Naive thymus-derived CD4-positive, alpha-beta T cell (primary cell): ENCODE measurements at regions not wholly inside any gene's neighbourhood (a gene's known extent, or its start where the extent isn't known, plus 50 kb on each side); places are given as distances from the start of the nearest gene placed in this dataset.

Source experiments
- ATAC-seq: fragments of 150-1000 bp; cut with Tn5 transposase; 2 replicates; pipeline ENCODE4 v1.10.0; 2021; ENCODE audit warnings: mild to moderate bottlenecking, moderate library complexity
- CTCF ChIA-PET: fragments of 350-600 bp; sonication (Branson Sonifier 250); formaldehyde crosslinking; loops from one replicate; lab custom pipeline; 2021; ENCODE audit warnings: antibody characterized with exemption; lab: Charles Lee
- POLR2A ChIA-PET: fragments of 350-600 bp; sonication (Branson Sonifier 250); formaldehyde crosslinking; loops from one replicate; lab custom pipeline; 2021; ENCODE audit warnings: antibody characterized with exemption, inconsistent platforms; lab: Charles Lee
- DNase-seq, 9 donors: peaks; one replicate each; pipeline versions ENCODE4 v3.0.0 to v3.0.0-alpha.2; 2020 to 2022; ENCODE audit warnings: mixed read lengths in 1 of 9
- H3K27ac ChIP-seq: one replicate; pipeline ENCODE4 v1.7.0; 2013; ENCODE audit warnings: mild to moderate bottlenecking, low read depth, low read length, moderate library complexity
- H3K27me3 ChIP-seq, 2 donors: one replicate each; pipeline ENCODE4 v1.7.0; 2013; ENCODE audit warnings: low read length in 2 of 2, mild to moderate bottlenecking in 2 of 2, moderate library complexity in 2 of 2; ENCODE audit not compliant: control insufficient read depth in 2 of 2, insufficient read depth in 2 of 2
- H3K36me3 ChIP-seq, 3 experiments: 1 replicate in 2 of 3; 2 replicates in 1 of 3; pipeline ENCODE4 v1.7.0; 2013; ENCODE audit warnings: low read length in 3 of 3, mild to moderate bottlenecking in 3 of 3, moderate library complexity in 1 of 3; ENCODE audit not compliant: insufficient read depth in 3 of 3, control insufficient read depth in 2 of 3
- H3K4me1 ChIP-seq, 2 donors: one replicate each; pipeline ENCODE4 v1.7.0; 2013; ENCODE audit warnings: low read length in 2 of 2, mild to moderate bottlenecking in 2 of 2, moderate library complexity in 1 of 2; ENCODE audit not compliant: control insufficient read depth in 2 of 2, insufficient read depth in 2 of 2
- H3K4me3 ChIP-seq: 2 replicates; pipeline ENCODE4 v1.7.0; 2013; ENCODE audit warnings: mild to moderate bottlenecking, low read length
- H3K9me3 ChIP-seq, 3 experiments: 1 replicate in 2 of 3; 2 replicates in 1 of 3; pipeline ENCODE4 v1.7.0; 2013; ENCODE audit warnings: low read length in 3 of 3; ENCODE audit not compliant: control insufficient read depth in 2 of 3
- H3K27ac Mint-ChIP-seq, 9 donors: one replicate each; pipeline ENCODE4 v1.8.0; 2020 to 2022; ENCODE audit warnings: mixed read lengths in 9 of 9, mild to moderate bottlenecking in 8 of 9, moderate library complexity in 5 of 9, inconsistent platforms in 2 of 9
- H3K27me3 Mint-ChIP-seq, 5 donors: one replicate each; pipeline ENCODE4 v1.8.0; 2021 to 2022; ENCODE audit warnings: mixed read lengths in 5 of 5, mild to moderate bottlenecking in 1 of 5
- H3K36me3 Mint-ChIP-seq, 5 donors: one replicate each; pipeline ENCODE4 v1.8.0; 2020 to 2022; ENCODE audit warnings: mixed read lengths in 5 of 5, mild to moderate bottlenecking in 3 of 5, inconsistent platforms in 1 of 5
- H3K4me1 Mint-ChIP-seq, 7 donors: one replicate each; pipeline ENCODE4 v1.8.0; 2020 to 2022; ENCODE audit warnings: mixed read lengths in 7 of 7, mild to moderate bottlenecking in 3 of 7, inconsistent platforms in 1 of 7
- H3K4me3 Mint-ChIP-seq, 10 donors: one replicate each; pipeline ENCODE4 v1.8.0; 2020 to 2022; ENCODE audit warnings: mild to moderate bottlenecking in 10 of 10, mixed read lengths in 10 of 10, moderate library complexity in 6 of 10, inconsistent platforms in 2 of 10
- H3K9me3 Mint-ChIP-seq, 11 donors: one replicate each; pipeline ENCODE4 v1.8.0; 2020 to 2022; ENCODE audit warnings: mixed read lengths in 11 of 11, mild to moderate bottlenecking in 4 of 11, inconsistent platforms in 1 of 11, moderate library complexity in 1 of 11
- intact Hi-C, 2 donors: fragments of 100-400 bp; cut with micrococcal nuclease; formaldehyde crosslinking; loops; one replicate each; pipeline ENCODE4 v1.15.1; 2023

DNA sequence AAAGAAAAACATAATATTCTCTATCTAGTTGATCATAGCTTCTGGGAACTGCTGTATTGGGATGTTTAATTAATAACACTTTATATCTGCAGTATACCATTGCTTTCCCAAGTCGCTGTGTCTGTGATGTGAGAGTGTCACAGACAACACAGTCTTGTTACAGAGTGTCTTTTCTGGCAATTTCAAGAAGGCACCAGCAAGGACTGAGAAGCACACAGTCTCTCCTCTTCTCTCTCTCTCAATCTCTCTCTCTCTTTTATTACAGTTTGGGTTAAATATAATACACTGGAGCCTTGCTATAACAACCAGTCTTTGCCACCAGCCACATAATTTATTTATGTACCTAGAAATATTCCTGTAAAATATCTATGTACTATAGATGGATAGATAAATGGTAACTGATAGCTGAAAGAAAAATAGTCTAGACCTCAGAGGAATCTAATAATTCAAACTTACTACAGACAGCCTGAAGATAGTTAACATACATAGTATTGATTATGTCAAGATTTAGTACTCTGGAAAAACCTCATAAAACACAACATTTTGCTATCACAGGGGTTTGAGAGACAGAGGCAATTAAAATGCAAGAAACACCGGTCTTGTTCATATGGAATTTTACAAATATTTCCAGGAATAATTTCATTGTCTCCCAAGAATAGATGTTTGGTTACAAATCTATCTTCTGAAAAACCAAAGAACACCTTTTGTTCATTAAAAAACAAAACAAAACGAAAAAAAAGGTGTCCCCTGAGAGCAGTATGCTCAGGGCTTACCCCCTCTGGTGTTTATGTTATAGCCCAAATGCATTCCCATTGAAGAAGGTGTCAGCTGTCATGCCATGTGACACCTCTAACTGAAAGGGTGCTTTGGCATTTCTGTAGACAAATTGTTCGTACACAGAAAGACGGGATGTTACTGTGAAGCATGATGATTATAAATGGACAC is 507.8 kb downstream of the TBC1D4 start:
- POLR2A ChIA-PET = no interaction called here

DNA sequence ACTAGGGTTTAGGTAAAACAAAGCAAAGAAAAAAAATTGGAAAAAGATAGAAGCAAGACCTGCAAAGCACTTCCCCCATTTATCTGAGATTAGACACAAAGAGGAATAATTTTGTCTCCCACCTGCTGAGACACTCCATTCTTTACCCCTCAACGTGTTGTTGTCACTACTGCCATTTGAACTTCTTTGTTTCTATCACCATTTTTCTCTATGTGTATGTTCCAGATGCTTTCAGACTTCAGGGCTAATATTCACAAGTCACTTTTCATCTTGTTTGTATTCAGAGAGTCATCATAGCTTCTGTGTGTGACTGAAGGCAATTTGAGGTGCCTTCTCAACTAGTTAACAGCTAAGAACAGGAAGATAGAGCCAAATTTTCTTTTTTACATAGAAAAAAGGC is 512.5 kb downstream of the TBC1D4 start:
- DNase-seq (no peak), ATAC-seq (no peak)
- Mint-ChIP-seq H3K27me3 (peaks cover 0 to 37% (median 3%) of the 10 kb centered on the region in 5 donors), H3K9me3 (peaks cover 0 to 4% (median 0%) of the 10 kb centered on the region in 11 donors), H3K4me1 (no peaks in the 10 kb centered on the region), H3K36me3 (no peaks in the 10 kb centered on the region), H3K4me3 (no peak overlapping the region), H3K27ac (no peak overlapping the region)
- Histone ChIP-seq H3K36me3 (no peaks in the 10 kb centered on the region), H3K4me1 (no peaks in the 10 kb centered on the region), H3K9me3 (no peaks in the 10 kb centered on the region), H3K4me3 (no peak overlapping the region), H3K27ac (no peak overlapping the region), H3K27me3 (no peaks in the 10 kb centered on the region)
- intact Hi-C loops = no loop called here
- ChIA-PET POLR2A (no interaction called here), CTCF (no interaction called here)

More for the DNA sequence above, 507.8 kb downstream of the TBC1D4 start:
- H3K9me3 Mint-ChIP-seq = peaks cover 0 to 2% (median 0%) of the 10 kb centered on the region in 11 donors
- no peak overlapping the region for H3K4me3 Mint-ChIP-seq
- intact Hi-C loops = no loop called here
- no peaks in the 10 kb centered on the region for H3K4me1 ChIP-seq
- no peaks in the 10 kb centered on the region for H3K36me3 Mint-ChIP-seq
- no peaks in the 10 kb centered on the region for H3K9me3 ChIP-seq
- H3K4me3 ChIP-seq = no peak overlapping the region
- no peak overlapping the region for H3K27ac ChIP-seq
- H3K27me3 ChIP-seq = no peaks in the 10 kb centered on the region
- no peaks in the 10 kb centered on the region for H3K4me1 Mint-ChIP-seq
- CTCF ChIA-PET = interaction anchor here (0.7 kb wide), 1 partner anchor 53 kb away, joined by 3 read pairs; no protein-coding TSS in a partner anchor
- no peak for DNase-seq
- peaks cover 3 to 42% (median 31%) of the 10 kb centered on the region in 5 donors for H3K27me3 Mint-ChIP-seq
- H3K27ac Mint-ChIP-seq = no peak overlapping the region
- no peak for ATAC-seq
- no peaks in the 10 kb centered on the region for H3K36me3 ChIP-seq

DNA sequence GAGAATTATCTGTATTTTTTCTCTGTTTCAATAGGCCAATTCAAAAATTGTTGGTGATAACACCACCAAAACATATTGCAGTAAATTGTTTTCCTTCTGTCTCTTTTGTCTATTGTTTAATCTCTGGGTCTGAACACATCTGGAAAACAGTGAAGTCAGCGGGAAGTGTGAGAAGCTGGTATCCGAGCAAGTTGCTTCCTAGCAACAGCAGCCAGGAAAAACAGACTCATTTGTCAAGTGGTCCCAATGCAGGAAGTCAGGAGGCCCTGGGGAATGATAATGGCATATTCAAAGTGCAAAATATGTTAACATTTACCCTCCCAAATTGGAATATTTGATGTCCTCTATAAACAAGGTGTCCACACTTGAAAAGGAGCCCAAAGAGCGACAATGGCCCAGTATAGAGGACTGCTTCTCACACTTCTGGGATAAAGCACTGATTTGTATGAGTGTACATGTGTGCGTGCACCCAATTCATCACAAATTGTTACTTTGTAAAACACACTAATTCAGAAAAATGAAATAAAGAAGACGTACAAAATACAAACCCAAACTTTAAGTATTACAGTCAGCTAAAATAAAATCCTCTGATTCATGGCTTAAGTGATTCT is 515.0 kb downstream of the TBC1D4 start:
- ChIA-PET CTCF (no interaction called here), POLR2A (no interaction called here)
- no peaks in the 10 kb centered on the region for H3K27me3 ChIP-seq
- H3K9me3 ChIP-seq = no peaks in the 10 kb centered on the region
- intact Hi-C loops = no loop called here
- Mint-ChIP-seq H3K27me3 (peaks cover 3 to 34% (median 6%) of the 10 kb centered on the region in 5 donors), H3K9me3 (peaks cover 0 to 10% (median 4%) of the 10 kb centered on the region in 11 donors), H3K27ac (no peak overlapping the region), H3K4me3 (no peak overlapping the region), H3K36me3 (no peaks in the 10 kb centered on the region), H3K4me1 (no peaks in the 10 kb centered on the region)
- H3K4me1 ChIP-seq = no peaks in the 10 kb centered on the region
- no peak overlapping the region for H3K27ac ChIP-seq
- no peak overlapping the region for H3K4me3 ChIP-seq
- DNase-seq = no peak
- H3K36me3 ChIP-seq = no peaks in the 10 kb centered on the region
- no peak for ATAC-seq

DNA sequence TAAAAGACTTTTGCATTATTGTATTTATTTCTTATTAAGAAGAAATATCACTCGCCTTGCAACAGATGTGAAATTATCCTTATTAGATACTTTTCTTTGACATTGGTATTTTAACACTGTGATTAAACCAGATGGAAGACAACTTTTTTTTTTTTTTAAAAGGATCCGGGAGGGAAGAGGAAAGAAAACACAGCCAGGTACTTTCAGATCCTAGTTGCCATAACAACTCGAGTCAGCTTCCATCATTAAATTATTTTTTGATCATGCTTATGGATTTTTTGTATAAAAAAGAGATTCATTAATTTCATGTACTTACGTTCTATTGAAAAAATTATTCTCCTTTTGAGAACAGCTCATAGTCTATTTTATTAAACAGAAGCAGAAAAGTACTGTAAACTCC is 515.7 kb downstream of the TBC1D4 start:
- H3K27ac Mint-ChIP-seq = no peak overlapping the region
- H3K4me3 ChIP-seq = no peak overlapping the region
- H3K27me3 Mint-ChIP-seq = peaks cover 3 to 40% (median 11%) of the 10 kb centered on the region in 5 donors
- no peaks in the 10 kb centered on the region for H3K9me3 ChIP-seq
- H3K36me3 Mint-ChIP-seq = no peaks in the 10 kb centered on the region
- no peak for ATAC-seq
- H3K4me3 Mint-ChIP-seq = no peak overlapping the region
- no peaks in the 10 kb centered on the region for H3K4me1 ChIP-seq
- H3K36me3 ChIP-seq = no peaks in the 10 kb centered on the region
- DNase-seq = no peak
- no peak overlapping the region for H3K27ac ChIP-seq
- POLR2A ChIA-PET = no interaction called here
- H3K4me1 Mint-ChIP-seq = no peaks in the 10 kb centered on the region
- H3K27me3 ChIP-seq = no peaks in the 10 kb centered on the region
- peaks cover 0 to 11% (median 5%) of the 10 kb centered on the region in 11 donors for H3K9me3 Mint-ChIP-seq
- intact Hi-C loops = no loop called here
- CTCF ChIA-PET = no interaction called here

DNA sequence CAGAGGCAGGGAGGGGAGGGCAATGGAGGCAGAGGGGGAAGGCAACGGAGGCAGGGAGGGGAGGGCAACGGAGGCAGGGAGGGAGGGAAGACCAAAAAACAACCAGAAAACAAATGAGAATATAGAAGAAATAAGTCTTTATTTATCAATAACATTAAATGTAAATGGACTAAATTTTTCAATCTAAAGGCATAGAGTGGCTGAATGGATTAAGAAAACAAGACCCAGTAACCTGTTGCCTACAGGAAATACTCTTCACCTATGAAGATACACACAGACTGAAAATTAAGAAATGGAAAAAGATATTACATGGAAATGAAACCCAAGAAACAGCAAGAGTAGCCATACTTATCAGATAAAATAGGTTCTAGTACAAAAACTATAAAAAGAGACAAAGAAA is 536.3 kb downstream of the TBC1D4 start:
- no peak overlapping the region for H3K4me3 ChIP-seq
- Mint-ChIP-seq H3K36me3 (peaks cover 0 to 10% (median 4%) of the 10 kb centered on the region in 5 donors), H3K27ac (no peak overlapping the region), H3K4me3 (no peak overlapping the region), H3K4me1 (no peaks in the 10 kb centered on the region), H3K27me3 (peaks cover 0 to 21% (median 3%) of the 10 kb centered on the region in 5 donors), H3K9me3 (peaks cover 0 to 54% (median 26%) of the 10 kb centered on the region in 11 donors)
- no peaks in the 10 kb centered on the region for H3K27me3 ChIP-seq
- no peak overlapping the region for H3K27ac ChIP-seq
- no peak for DNase-seq
- no peaks in the 10 kb centered on the region for H3K9me3 ChIP-seq
- H3K4me1 ChIP-seq = no peaks in the 10 kb centered on the region
- CTCF ChIA-PET = no interaction called here
- POLR2A ChIA-PET = no interaction called here
- ATAC-seq = no peak
- intact Hi-C loops = no loop called here
- H3K36me3 ChIP-seq = no peaks in the 10 kb centered on the region

DNA sequence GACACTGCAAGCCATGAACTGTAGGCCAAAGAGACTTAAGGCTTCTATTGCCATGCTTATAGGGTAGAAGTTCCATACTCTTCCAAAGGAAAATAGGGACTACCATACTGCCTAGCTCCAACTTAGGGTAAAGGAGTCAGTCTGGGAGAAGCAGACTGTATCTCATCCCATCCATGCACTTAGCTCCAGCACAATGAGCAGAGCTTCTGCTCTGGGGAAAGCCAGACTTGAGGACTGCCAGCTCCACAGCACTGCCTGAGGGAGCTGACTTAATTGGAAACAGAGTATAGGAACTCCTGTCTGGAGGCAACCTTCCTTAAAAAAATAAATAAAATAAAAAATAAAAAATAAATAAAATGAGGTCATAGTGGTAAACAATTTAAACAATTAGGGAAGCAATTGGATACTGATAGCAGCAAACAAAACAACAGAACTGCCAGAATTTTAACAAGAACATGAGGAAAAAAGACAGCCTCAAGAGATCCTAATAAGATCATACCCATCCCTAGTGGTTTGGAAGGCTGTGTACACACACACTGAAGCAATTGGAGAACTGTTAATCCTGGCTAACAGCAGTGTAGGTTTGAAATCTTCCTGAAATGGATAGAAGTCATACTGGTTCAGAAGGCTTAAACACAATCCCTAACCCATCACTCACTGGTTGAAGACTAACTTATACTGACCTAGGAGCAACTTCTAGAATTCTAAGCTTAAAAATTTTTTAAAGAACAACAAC is 550.1 kb downstream of the TBC1D4 start:
- no peak overlapping the region for H3K4me3 Mint-ChIP-seq
- no peaks in the 10 kb centered on the region for H3K36me3 Mint-ChIP-seq
- ChIA-PET POLR2A (no interaction called here), CTCF (interaction anchor here (0.6 kb wide), 1 partner anchor 1614 kb away, joined by 3 read pairs; no protein-coding TSS in a partner anchor)
- DNase-seq = no peak
- peaks cover 0 to 19% (median 10%) of the 10 kb centered on the region in 5 donors for H3K27me3 Mint-ChIP-seq
- H3K4me3 ChIP-seq = no peak overlapping the region
- intact Hi-C loops = no loop called here
- H3K9me3 Mint-ChIP-seq = peaks cover 0 to 8% (median 4%) of the 10 kb centered on the region in 11 donors
- no peak for ATAC-seq
- H3K27ac Mint-ChIP-seq = no peak overlapping the region
- H3K27me3 ChIP-seq = no peaks in the 10 kb centered on the region
- no peaks in the 10 kb centered on the region for H3K36me3 ChIP-seq
- H3K9me3 ChIP-seq = peaks cover 0 to 7% (median 0%) of the 10 kb centered on the region in 3 experiments
- no peak overlapping the region for H3K27ac ChIP-seq
- H3K4me1 ChIP-seq = no peaks in the 10 kb centered on the region
- H3K4me1 Mint-ChIP-seq = no peaks in the 10 kb centered on the region
